ENCODE measurements at regions not wholly inside any gene's neighbourhood (a gene's known extent, or its start where the extent isn't known, plus 50 kb on each side); places are given as distances from the start of the nearest gene placed in this dataset.

- H3K36me3 ChIP-seq (ENCODE audit: control insufficient read depth, insufficient read depth, low read length): no peaks in the 10 kb centered on the region
- intact Hi-C loops (cut with micrococcal nuclease; ENCODE audit: unreplicated experiment): no loop called here
- H3K36me3 Mint-ChIP-seq (ENCODE audit: insufficient read depth, unreplicated experiment): no peaks in the 10 kb centered on the region
- no peak for DNase-seq
- no peak overlapping the region for H3K4me3 Mint-ChIP-seq (ENCODE audit: unreplicated experiment)
- no peak overlapping the region for H3K27ac Mint-ChIP-seq (ENCODE audit: unreplicated experiment)
- H3K4me1 ChIP-seq: no peaks in the 10 kb centered on the region
- no peak for TF ChIP-seq CTCF (IDR thresholded peaks at IDR 0.05; ENCODE audit: insufficient read depth in 1 of 2, low read depth in 1 of 2, low read length in 1 of 2, severe bottlenecking in 1 of 2, unreplicated experiment in 1 of 2)
- POLR2A ChIA-PET: no interaction called here
- H3K9me3 Mint-ChIP-seq (ENCODE audit: unreplicated experiment): no peaks in the 10 kb centered on the region
- H3K27me3 Mint-ChIP-seq (ENCODE audit: insufficient read depth, unreplicated experiment): no peaks in the 10 kb centered on the region
- no TSS peak for BruUV-seq (replicated peaks)
- H3K4me3 ChIP-seq (ENCODE audit: low read depth, low read length): no peak overlapping the region
- no peaks in the 10 kb centered on the region for H3K27me3 ChIP-seq (replicated peaks; ENCODE audit: control insufficient read depth, insufficient read depth, low read length)
- H3K9me3 ChIP-seq: no peaks in the 10 kb centered on the region
- H3K4me1 Mint-ChIP-seq (ENCODE audit: low read depth, unreplicated experiment): no peaks in the 10 kb centered on the region
- CTCF ChIA-PET: no interaction called here
These were observed 1019.3 kb downstream of the NSUN3 start for GRCh38 chr3:95082191-95082590.

- POLR2A ChIA-PET: no interaction called here
- Histone ChIP-seq H3K4me3 (ENCODE audit: low read depth, low read length) (no peak overlapping the region), H3K36me3 (ENCODE audit: control insufficient read depth, insufficient read depth, low read length) (no peaks in the 10 kb centered on the region), H3K4me1 (no peaks in the 10 kb centered on the region), H3K9me3 (no peaks in the 10 kb centered on the region), H3K27me3 (replicated peaks; ENCODE audit: control insufficient read depth, insufficient read depth, low read length) (no peaks in the 10 kb centered on the region)
- no TSS peak for BruUV-seq (replicated peaks)
- CTCF ChIA-PET: no interaction called here
- H3K36me3 Mint-ChIP-seq (ENCODE audit: insufficient read depth, unreplicated experiment): no peaks in the 10 kb centered on the region
- H3K4me3 Mint-ChIP-seq (ENCODE audit: unreplicated experiment): no peak overlapping the region
- H3K27ac Mint-ChIP-seq (ENCODE audit: unreplicated experiment): no peak overlapping the region
- H3K27me3 Mint-ChIP-seq (ENCODE audit: insufficient read depth, unreplicated experiment): no peaks in the 10 kb centered on the region
- H3K9me3 Mint-ChIP-seq (ENCODE audit: unreplicated experiment): no peaks in the 10 kb centered on the region
- TF ChIP-seq CTCF (IDR thresholded peaks at IDR 0.05; ENCODE audit: insufficient read depth in 1 of 2, low read depth in 1 of 2, low read length in 1 of 2, severe bottlenecking in 1 of 2, unreplicated experiment in 1 of 2): no peak
- intact Hi-C loops (cut with micrococcal nuclease; ENCODE audit: unreplicated experiment): no loop called here
- H3K4me1 Mint-ChIP-seq (ENCODE audit: low read depth, unreplicated experiment): no peaks in the 10 kb centered on the region
- no peak for DNase-seq
These were observed 1021.9 kb downstream of the NSUN3 start for GRCh38 chr3:95084738-95085137.

GRCh38 chr3:95088464-95088863 is 1025.6 kb downstream of the NSUN3 start:
- H3K27ac Mint-ChIP-seq (ENCODE audit: unreplicated experiment): no peak overlapping the region

More at GRCh38 chr3:95088464-95088863, 1025.6 kb downstream of the NSUN3 start:
- no peaks in the 10 kb centered on the region for H3K9me3 ChIP-seq
- ChIA-PET POLR2A (no interaction called here), CTCF (no interaction called here)
- H3K4me3 ChIP-seq (ENCODE audit: low read depth, low read length): no peak overlapping the region
- BruUV-seq (replicated peaks): no TSS peak
- no peaks in the 10 kb centered on the region for H3K36me3 ChIP-seq (ENCODE audit: control insufficient read depth, insufficient read depth, low read length)
- no peak for DNase-seq
- Mint-ChIP-seq H3K27me3 (ENCODE audit: insufficient read depth, unreplicated experiment) (no peaks in the 10 kb centered on the region), H3K9me3 (ENCODE audit: unreplicated experiment) (no peaks in the 10 kb centered on the region), H3K36me3 (ENCODE audit: insufficient read depth, unreplicated experiment) (no peaks in the 10 kb centered on the region), H3K4me3 (ENCODE audit: unreplicated experiment) (no peak overlapping the region), H3K4me1 (ENCODE audit: low read depth, unreplicated experiment) (no peaks in the 10 kb centered on the region)
- no peak for TF ChIP-seq CTCF (IDR thresholded peaks at IDR 0.05; ENCODE audit: insufficient read depth in 1 of 2, low read depth in 1 of 2, low read length in 1 of 2, severe bottlenecking in 1 of 2, unreplicated experiment in 1 of 2)
- no peaks in the 10 kb centered on the region for H3K27me3 ChIP-seq (replicated peaks; ENCODE audit: control insufficient read depth, insufficient read depth, low read length)
- intact Hi-C loops (cut with micrococcal nuclease; ENCODE audit: unreplicated experiment): no loop called here
- H3K4me1 ChIP-seq: no peaks in the 10 kb centered on the region

Measured in Caco-2 (cell line).